ENCODE measurements at regions not wholly inside any gene's neighbourhood (a gene's known extent, or its start where the extent isn't known, plus 50 kb on each side); places are given as distances from the start of the nearest gene placed in this dataset.

DNA sequence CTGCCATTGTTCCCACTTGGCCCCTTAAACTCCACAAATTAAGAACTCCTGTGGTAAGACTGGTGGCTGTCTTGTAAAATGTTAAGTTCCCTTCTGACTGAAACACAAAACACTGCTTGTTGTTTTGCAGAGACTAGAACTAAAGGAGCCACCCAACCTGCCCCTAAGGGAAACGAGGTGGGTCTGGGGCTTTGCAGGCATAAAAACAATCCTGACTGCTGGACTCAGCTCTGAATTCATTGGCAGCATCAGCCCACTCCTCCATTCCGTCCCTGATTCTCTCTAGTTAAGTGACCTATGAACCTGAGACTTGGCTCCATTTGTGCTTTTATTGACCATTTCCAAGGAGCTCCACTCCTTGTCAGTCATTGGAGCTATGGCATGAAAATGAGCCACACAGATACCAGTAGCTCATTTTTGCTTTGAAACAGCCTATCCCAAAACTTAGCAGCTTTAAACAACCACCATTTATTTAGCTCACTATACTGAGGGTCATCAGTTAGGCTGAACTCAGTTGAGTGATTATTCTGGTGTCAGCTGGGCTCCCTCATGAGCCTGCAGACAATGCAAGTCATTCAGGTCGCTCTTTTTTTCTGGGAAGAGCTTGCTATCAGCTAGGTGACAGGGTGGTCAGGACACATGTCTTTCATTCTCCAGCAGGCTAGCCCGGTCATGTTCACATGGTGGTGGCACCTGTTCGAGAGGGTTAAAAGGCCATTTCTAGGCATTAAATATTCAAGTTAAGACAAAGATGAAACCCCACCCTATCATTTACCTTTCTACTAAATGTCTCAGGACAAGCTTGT lies 175.1 kb upstream of the CTNNB1 start (continued):
- TF ChIP-seq ZNF12 (CRISPR knock-in tag; IDR thresholded peaks at IDR 0.05) (no peak), MXI1 (IDR thresholded peaks at IDR 0.05; ENCODE audit: low read depth, low read length) (no peak), NEUROD1 (IDR thresholded peaks at IDR 0.05; ENCODE audit: borderline replicate concordance, low read depth, low read length, partially characterized antibody) (no peak), MTA3 (IDR thresholded peaks at IDR 0.05; ENCODE audit: borderline replicate concordance) (no peak), SUPT5H (IDR thresholded peaks at IDR 0.05) (no peak), KDM5B (IDR thresholded peaks at IDR 0.05; ENCODE audit: insufficient replicate concordance, low read depth, low read length) (no peak), SMARCE1 (IDR thresholded peaks at IDR 0.05) (no peak), ZNF41 (CRISPR knock-in tag; conservative IDR thresholded peaks at IDR 0.05) (no peak), FOSL1 (tag; conservative IDR thresholded peaks at IDR 0.05) (no peak), CBX2 (IDR thresholded peaks at IDR 0.05; ENCODE audit: insufficient read depth, low read length, poor library complexity, severe bottlenecking) (no peak), RFX5 (IDR thresholded peaks at IDR 0.05; ENCODE audit: low read depth, low read length) (no peak)
- TF ChIP-seq, protein P1, sequence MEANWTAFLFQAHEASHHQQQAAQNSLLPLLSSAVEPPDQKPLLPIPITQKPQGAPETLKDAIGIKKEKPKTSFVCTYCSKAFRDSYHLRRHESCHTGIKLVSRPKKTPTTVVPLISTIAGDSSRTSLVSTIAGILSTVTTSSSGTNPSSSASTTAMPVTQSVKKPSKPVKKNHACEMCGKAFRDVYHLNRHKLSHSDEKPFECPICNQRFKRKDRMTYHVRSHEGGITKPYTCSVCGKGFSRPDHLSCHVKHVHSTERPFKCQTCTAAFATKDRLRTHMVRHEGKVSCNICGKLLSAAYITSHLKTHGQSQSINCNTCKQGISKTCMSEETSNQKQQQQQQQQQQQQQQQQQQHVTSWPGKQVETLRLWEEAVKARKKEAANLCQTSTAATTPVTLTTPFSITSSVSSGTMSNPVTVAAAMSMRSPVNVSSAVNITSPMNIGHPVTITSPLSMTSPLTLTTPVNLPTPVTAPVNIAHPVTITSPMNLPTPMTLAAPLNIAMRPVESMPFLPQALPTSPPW (CRISPR knock-in tag; IDR thresholded peaks at IDR 0.05): no peak
- TF ChIP-seq, protein P2, sequence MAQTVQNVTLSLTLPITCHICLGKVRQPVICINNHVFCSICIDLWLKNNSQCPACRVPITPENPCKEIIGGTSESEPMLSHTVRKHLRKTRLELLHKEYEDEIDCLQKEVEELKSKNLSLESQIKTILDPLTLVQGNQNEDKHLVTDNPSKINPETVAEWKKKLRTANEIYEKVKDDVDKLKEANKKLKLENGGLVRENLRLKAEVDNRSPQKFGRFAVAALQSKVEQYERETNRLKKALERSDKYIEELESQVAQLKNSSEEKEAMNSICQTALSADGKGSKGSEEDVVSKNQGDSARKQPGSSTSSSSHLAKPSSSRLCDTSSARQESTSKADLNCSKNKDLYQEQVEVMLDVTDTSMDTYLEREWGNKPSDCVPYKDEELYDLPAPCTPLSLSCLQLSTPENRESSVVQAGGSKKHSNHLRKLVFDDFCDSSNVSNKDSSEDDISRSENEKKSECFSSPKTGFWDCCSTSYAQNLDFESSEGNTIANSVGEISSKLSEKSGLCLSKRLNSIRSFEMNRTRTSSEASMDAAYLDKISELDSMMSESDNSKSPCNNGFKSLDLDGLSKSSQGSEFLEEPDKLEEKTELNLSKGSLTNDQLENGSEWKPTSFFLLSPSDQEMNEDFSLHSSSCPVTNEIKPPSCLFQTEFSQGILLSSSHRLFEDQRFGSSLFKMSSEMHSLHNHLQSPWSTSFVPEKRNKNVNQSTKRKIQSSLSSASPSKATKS (CRISPR knock-in tag; IDR thresholded peaks at IDR 0.05): no peak
- TF ChIP-seq, protein P3, sequence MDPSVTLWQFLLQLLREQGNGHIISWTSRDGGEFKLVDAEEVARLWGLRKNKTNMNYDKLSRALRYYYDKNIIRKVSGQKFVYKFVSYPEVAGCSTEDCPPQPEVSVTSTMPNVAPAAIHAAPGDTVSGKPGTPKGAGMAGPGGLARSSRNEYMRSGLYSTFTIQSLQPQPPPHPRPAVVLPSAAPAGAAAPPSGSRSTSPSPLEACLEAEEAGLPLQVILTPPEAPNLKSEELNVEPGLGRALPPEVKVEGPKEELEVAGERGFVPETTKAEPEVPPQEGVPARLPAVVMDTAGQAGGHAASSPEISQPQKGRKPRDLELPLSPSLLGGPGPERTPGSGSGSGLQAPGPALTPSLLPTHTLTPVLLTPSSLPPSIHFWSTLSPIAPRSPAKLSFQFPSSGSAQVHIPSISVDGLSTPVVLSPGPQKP (CRISPR knock-in tag; IDR thresholded peaks at IDR 0.05): no peak
- TF ChIP-seq, protein P4, sequence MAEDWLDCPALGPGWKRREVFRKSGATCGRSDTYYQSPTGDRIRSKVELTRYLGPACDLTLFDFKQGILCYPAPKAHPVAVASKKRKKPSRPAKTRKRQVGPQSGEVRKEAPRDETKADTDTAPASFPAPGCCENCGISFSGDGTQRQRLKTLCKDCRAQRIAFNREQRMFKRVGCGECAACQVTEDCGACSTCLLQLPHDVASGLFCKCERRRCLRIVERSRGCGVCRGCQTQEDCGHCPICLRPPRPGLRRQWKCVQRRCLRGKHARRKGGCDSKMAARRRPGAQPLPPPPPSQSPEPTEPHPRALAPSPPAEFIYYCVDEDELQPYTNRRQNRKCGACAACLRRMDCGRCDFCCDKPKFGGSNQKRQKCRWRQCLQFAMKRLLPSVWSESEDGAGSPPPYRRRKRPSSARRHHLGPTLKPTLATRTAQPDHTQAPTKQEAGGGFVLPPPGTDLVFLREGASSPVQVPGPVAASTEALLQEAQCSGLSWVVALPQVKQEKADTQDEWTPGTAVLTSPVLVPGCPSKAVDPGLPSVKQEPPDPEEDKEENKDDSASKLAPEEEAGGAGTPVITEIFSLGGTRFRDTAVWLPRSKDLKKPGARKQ (CRISPR knock-in tag; IDR thresholded peaks at IDR 0.05): no peak
- TF ChIP-seq, protein P5, sequence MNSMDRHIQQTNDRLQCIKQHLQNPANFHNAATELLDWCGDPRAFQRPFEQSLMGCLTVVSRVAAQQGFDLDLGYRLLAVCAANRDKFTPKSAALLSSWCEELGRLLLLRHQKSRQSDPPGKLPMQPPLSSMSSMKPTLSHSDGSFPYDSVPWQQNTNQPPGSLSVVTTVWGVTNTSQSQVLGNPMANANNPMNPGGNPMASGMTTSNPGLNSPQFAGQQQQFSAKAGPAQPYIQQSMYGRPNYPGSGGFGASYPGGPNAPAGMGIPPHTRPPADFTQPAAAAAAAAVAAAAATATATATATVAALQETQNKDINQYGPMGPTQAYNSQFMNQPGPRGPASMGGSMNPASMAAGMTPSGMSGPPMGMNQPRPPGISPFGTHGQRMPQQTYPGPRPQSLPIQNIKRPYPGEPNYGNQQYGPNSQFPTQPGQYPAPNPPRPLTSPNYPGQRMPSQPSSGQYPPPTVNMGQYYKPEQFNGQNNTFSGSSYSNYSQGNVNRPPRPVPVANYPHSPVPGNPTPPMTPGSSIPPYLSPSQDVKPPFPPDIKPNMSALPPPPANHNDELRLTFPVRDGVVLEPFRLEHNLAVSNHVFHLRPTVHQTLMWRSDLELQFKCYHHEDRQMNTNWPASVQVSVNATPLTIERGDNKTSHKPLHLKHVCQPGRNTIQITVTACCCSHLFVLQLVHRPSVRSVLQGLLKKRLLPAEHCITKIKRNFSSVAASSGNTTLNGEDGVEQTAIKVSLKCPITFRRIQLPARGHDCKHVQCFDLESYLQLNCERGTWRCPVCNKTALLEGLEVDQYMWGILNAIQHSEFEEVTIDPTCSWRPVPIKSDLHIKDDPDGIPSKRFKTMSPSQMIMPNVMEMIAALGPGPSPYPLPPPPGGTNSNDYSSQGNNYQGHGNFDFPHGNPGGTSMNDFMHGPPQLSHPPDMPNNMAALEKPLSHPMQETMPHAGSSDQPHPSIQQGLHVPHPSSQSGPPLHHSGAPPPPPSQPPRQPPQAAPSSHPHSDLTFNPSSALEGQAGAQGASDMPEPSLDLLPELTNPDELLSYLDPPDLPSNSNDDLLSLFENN (IDR thresholded peaks at IDR 0.05; ENCODE audit: low read depth in 2 of 2, low read length in 2 of 2): no peak
